HG03095 (cell line): ENCODE measurements at regions not wholly inside any gene's neighbourhood (a gene's known extent, or its start where the extent isn't known, plus 50 kb on each side); places are given as distances from the start of the nearest gene placed in this dataset.
"Not testable (repeated sequence)": the region's sequence is repeated elsewhere in the genome, so short reads cannot be mapped to it uniquely, and the experiment has no call there.

Source experiments
- ATAC-seq: cut with Tn5 transposase; IDR thresholded peaks from one replicate; pipeline ENCODE4 v1.9.1; 2021; ENCODE audit warnings: moderate library complexity; ENCODE audit not compliant: unreplicated experiment

GRCh38 chr7:86049910-86050309 is 593.8 kb upstream of the GRM3 start:
- ATAC-seq, result no peak

GRCh38 chr7:86045197-86045596 is 598.5 kb upstream of the GRM3 start:
- ATAC-seq, result not testable (repeated sequence)

- no peak for ATAC-seq
Observed at GRCh38 chr7:86025807-86026206, 617.9 kb upstream of the GRM3 start.

GRCh38 chr7:86013662-86014061 is 630.0 kb upstream of the GRM3 start:
- no peak for ATAC-seq

- no peak for ATAC-seq
Observed at GRCh38 chr7:86012971-86013370, 630.7 kb upstream of the GRM3 start.

GRCh38 chr7:86008898-86009297 is 634.8 kb upstream of the GRM3 start:
- ATAC-seq, result no peak

- no peak for ATAC-seq
Observed at GRCh38 chr7:86006909-86007308, 636.8 kb upstream of the GRM3 start.

GRCh38 chr7:86002858-86003257 is 640.9 kb upstream of the GRM3 start:
- ATAC-seq, result no peak

GRCh38 chr7:85997515-85997914 is 646.2 kb upstream of the GRM3 start:
- no peak for ATAC-seq

- no peak for ATAC-seq
Observed at GRCh38 chr7:85995101-85995500, 648.6 kb upstream of the GRM3 start.

GRCh38 chr7:85980740-85981139 is 663.0 kb upstream of the GRM3 start:
- ATAC-seq, result no peak

- ATAC-seq, result no peak
Observed at GRCh38 chr7:85974176-85974575, 669.5 kb upstream of the GRM3 start.

GRCh38 chr7:85972504-85973141 is 671.1 kb upstream of the GRM3 start:
- ATAC-seq, result no peak

GRCh38 chr7:85954961-85955360 is 688.7 kb upstream of the GRM3 start:
- ATAC-seq, result no peak

GRCh38 chr7:85950871-85951270 is 692.8 kb upstream of the GRM3 start:
- no peak for ATAC-seq

- no peak for ATAC-seq
Observed at GRCh38 chr7:85950418-85950817, 693.3 kb upstream of the GRM3 start.

- no peak for ATAC-seq
Observed at GRCh38 chr7:85947767-85948166, 695.9 kb upstream of the GRM3 start.

- ATAC-seq, result no peak
Observed at GRCh38 chr7:85940798-85941197, 702.9 kb upstream of the GRM3 start.

GRCh38 chr7:85931919-85932318 is 711.8 kb upstream of the GRM3 start:
- no peak for ATAC-seq

GRCh38 chr7:85928500-85928899 is 715.2 kb upstream of the GRM3 start:
- no peak for ATAC-seq

- no peak for ATAC-seq
Observed at GRCh38 chr7:85927226-85927625, 716.5 kb upstream of the GRM3 start.

- no peak for ATAC-seq
Observed at GRCh38 chr7:85924062-85924461, 719.6 kb upstream of the GRM3 start.

GRCh38 chr7:85916016-85916415 is 727.7 kb upstream of the GRM3 start:
- ATAC-seq, result no peak
